Osteoblast (primary cell): ENCODE measurements at regions not wholly inside any gene's neighbourhood (a gene's known extent, or its start where the extent isn't known, plus 50 kb on each side); places are given as distances from the start of the nearest gene placed in this dataset.

Source experiments
- DNase-seq: peaks from one replicate; pipeline ENCODE4 v3.0.0; 2011; ENCODE audit warnings: low spot score, mixed read lengths; ENCODE audit not compliant: insufficient read length; ENCODE audit errors: missing footprints
- H2AFZ ChIP-seq: 2 replicates; pipeline ENCODE4 v1.6.0; 2011; ENCODE audit warnings: mild to moderate bottlenecking, low read length
- H3K27ac ChIP-seq: 2 replicates; pipeline ENCODE4 v1.5.1; 2011; ENCODE audit warnings: mild to moderate bottlenecking, low read depth, low read length, moderate library complexity
- H3K27me3 ChIP-seq: 2 replicates; pipeline ENCODE4 v1.6.0; 2012; ENCODE audit warnings: mild to moderate bottlenecking, control low read depth, inconsistent platforms, low read length, moderate library complexity; ENCODE audit not compliant: insufficient read depth
- H3K36me3 ChIP-seq: 2 replicates; pipeline ENCODE4 v1.5.1; 2011; ENCODE audit warnings: mild to moderate bottlenecking, low read length, control low read depth, moderate library complexity; ENCODE audit not compliant: insufficient read depth
- H3K4me1 ChIP-seq: 2 replicates; pipeline ENCODE4 v1.5.1; 2011; ENCODE audit warnings: mild to moderate bottlenecking, low read length, control low read depth, moderate library complexity; ENCODE audit not compliant: insufficient read depth
- H3K4me2 ChIP-seq: 2 replicates; pipeline ENCODE4 v1.6.0; 2011; ENCODE audit warnings: mild to moderate bottlenecking, low read length; ENCODE audit not compliant: insufficient read depth
- H3K4me3 ChIP-seq: fragments of 200-600 bp; sonication (generic); 3 replicates; pipeline ENCODE4 v1.5.1; 2012; ENCODE audit warnings: mild to moderate bottlenecking, low read length, inconsistent platforms; ENCODE audit not compliant: insufficient read depth
- H3K79me2 ChIP-seq: 2 replicates; pipeline ENCODE4 v1.6.0; 2012; ENCODE audit warnings: mild to moderate bottlenecking, low read length, control low read depth, inconsistent platforms; ENCODE audit not compliant: insufficient read depth
- H3K9me3 ChIP-seq: 2 replicates; pipeline ENCODE4 v1.5.1; 2011; ENCODE audit warnings: low read depth, low read length, control low read depth
- H4K20me1 ChIP-seq: 2 replicates; pipeline ENCODE4 v1.6.0; 2012; ENCODE audit warnings: mild to moderate bottlenecking, low read length, control low read depth; ENCODE audit not compliant: insufficient read depth
- CTCF ChIP-seq: IDR thresholded peaks from 2 replicates; pipeline ENCODE4 v1.5.1; 2011; ENCODE audit warnings: mild to moderate bottlenecking, low read depth, low read length, moderate library complexity; ENCODE audit errors: extremely low read depth

DNA sequence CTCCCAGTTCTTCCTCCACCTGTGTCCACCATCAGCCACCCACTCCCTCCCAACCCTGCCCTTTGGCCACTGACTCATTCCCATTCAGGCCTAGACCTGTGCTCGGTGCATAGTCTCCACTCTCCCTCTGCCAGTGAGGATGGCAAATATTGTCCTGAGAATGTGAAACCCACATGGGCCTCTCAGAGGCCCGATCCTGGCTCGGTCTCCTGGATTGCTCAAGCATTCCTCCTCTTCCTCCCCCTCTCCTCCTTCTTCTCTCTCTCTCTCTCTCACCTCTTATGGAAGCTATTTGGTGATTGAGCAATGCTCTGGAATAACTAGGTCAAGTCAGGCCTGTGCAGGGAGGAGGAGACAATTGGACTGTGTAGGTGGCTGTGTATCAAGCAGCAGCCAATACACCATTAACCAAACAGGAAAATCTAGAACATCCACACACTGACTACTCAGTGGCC, 99.9 kb downstream of the KLF4 start:
- Histone ChIP-seq H3K79me2 (no peaks in the 10 kb centered on the region), H3K27ac (no peak overlapping the region), H3K4me3 (no peak overlapping the region), H3K36me3 (no peaks in the 10 kb centered on the region), H3K4me1 (peaks cover 4% of the 10 kb centered on the region), H2AFZ (no peak overlapping the region), H3K9me3 (no peaks in the 10 kb centered on the region), H4K20me1 (no peaks in the 10 kb centered on the region), H3K4me2 (no peak overlapping the region), H3K27me3 (peaks cover 17% of the 10 kb centered on the region)
- no peak for TF ChIP-seq CTCF
- no peak for DNase-seq

DNA sequence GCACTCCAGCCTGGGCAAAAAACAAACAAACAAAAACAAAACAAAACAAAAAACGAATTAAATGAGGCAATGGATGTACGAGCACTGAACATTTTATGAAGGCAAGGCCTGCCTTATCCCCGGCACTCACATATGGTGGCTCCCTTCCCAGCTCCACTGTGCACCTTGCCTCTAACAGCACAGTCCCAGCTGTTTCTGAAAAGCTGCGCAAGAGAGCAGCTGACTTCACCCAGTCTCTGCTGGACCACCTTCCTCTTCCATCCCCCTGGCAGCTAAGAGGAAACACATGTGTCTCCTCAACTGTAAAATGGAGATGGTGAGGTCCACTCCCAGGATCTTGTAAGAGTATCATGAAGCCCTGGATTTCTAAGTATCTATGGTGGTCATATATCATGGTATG, 100.7 kb downstream of the KLF4 start:
- Histone ChIP-seq H3K4me3 (no peak overlapping the region), H3K9me3 (no peaks in the 10 kb centered on the region), H3K36me3 (no peaks in the 10 kb centered on the region), H2AFZ (no peak overlapping the region), H3K4me1 (peaks cover 4% of the 10 kb centered on the region), H3K27me3 (peaks cover 19% of the 10 kb centered on the region), H3K4me2 (no peak overlapping the region), H4K20me1 (no peaks in the 10 kb centered on the region), H3K79me2 (no peaks in the 10 kb centered on the region), H3K27ac (no peak overlapping the region)
- TF ChIP-seq CTCF = no peak
- no peak for DNase-seq

GRCh38 chr9:107387409-107387808, 102.2 kb downstream of the KLF4 start:
- Histone ChIP-seq H3K27me3 (peaks cover 14% of the 10 kb centered on the region), H3K4me2 (no peak overlapping the region), H3K27ac (no peak overlapping the region), H3K4me3 (no peak overlapping the region), H3K9me3 (no peaks in the 10 kb centered on the region), H3K4me1 (peaks cover 4% of the 10 kb centered on the region), H3K36me3 (no peaks in the 10 kb centered on the region), H2AFZ (no peak overlapping the region), H4K20me1 (no peaks in the 10 kb centered on the region), H3K79me2 (no peaks in the 10 kb centered on the region)
- no peak for TF ChIP-seq CTCF
- DNase-seq = no peak

GRCh38 chr9:107386396-107386795, 103.2 kb downstream of the KLF4 start:
- H3K4me3 ChIP-seq = no peak overlapping the region
- H4K20me1 ChIP-seq = no peaks in the 10 kb centered on the region

More at GRCh38 chr9:107386396-107386795, 103.2 kb downstream of the KLF4 start:
- Histone ChIP-seq H2AFZ (no peak overlapping the region), H3K4me1 (peaks cover 4% of the 10 kb centered on the region), H3K9me3 (no peaks in the 10 kb centered on the region), H3K79me2 (no peaks in the 10 kb centered on the region), H3K27ac (no peak overlapping the region), H3K4me2 (no peak overlapping the region), H3K27me3 (peaks cover 6% of the 10 kb centered on the region), H3K36me3 (no peaks in the 10 kb centered on the region)
- TF ChIP-seq CTCF = no peak
- peak; percentile 18 for DNase-seq
